Loucy (cell line): ENCODE measurements at regions not wholly inside any gene's neighbourhood (a gene's known extent, or its start where the extent isn't known, plus 50 kb on each side); places are given as distances from the start of the nearest gene placed in this dataset.
A peak's percentile ranks its signal among the peaks of the same experiment; 100 is the strongest.

Experiments used
- H2AFZ ChIP-seq: fragments of 200-600 bp; sonication (generic); 2 replicates; pipeline ENCODE4 v1.6.0; 2016; ENCODE audit warnings: antibody characterized with exemption, mild to moderate bottlenecking, low read length, moderate library complexity
- H3F3A ChIP-seq: fragments of 200-600 bp; 2 replicates; pipeline ENCODE4 v1.6.0; 2016; ENCODE audit warnings: antibody characterized with exemption, low read depth, mild to moderate bottlenecking
- H3K27me3 ChIP-seq: fragments of 200-600 bp; sonication (generic); 2 replicates; pipeline ENCODE4 v1.6.1; 2014; ENCODE audit warnings: low read length, mild to moderate bottlenecking; ENCODE audit not compliant: insufficient read depth, poor library complexity, severe bottlenecking
- H3K36me3 ChIP-seq: fragments of 200-600 bp; sonication (generic); 2 replicates; pipeline ENCODE4 v1.6.1; 2016; ENCODE audit warnings: low read length; ENCODE audit not compliant: insufficient read depth
- H3K4me1 ChIP-seq: fragments of 200-600 bp; sonication (generic); 2 replicates; pipeline ENCODE4 v1.5.1; 2014; ENCODE audit warnings: low read length, mild to moderate bottlenecking; ENCODE audit not compliant: insufficient read depth, poor library complexity, severe bottlenecking
- H3K4me2 ChIP-seq: fragments of 200-600 bp; sonication (generic); 2 replicates; pipeline ENCODE4 v1.6.0; 2014; ENCODE audit warnings: antibody characterized with exemption, low read length, low read depth, mild to moderate bottlenecking; ENCODE audit not compliant: poor library complexity, severe bottlenecking
- H3K4me3 ChIP-seq: fragments of 200-600 bp; sonication (generic); 2 replicates; pipeline ENCODE4 v1.5.1; 2014; ENCODE audit warnings: low read length, mild to moderate bottlenecking, mixed read lengths; ENCODE audit not compliant: poor library complexity, severe bottlenecking
- H3K79me2 ChIP-seq: fragments of 200-600 bp; sonication (generic); 2 replicates; pipeline ENCODE4 v1.6.1; 2014; ENCODE audit warnings: low read length; ENCODE audit not compliant: insufficient read depth
- H3K9ac ChIP-seq: fragments of 200-600 bp; sonication (generic); 2 replicates; pipeline ENCODE4 v1.6.0; 2014; ENCODE audit warnings: mild to moderate bottlenecking, low read depth, low read length, moderate library complexity; ENCODE audit not compliant: poor library complexity, severe bottlenecking
- H3K9me2 ChIP-seq: fragments of 200-600 bp; sonication (generic); replicated peaks from 2 replicates; pipeline ENCODE4 v1.6.1; 2016; ENCODE audit warnings: low read depth, low read length, mixed read lengths
- H3K9me3 ChIP-seq: fragments of 200-600 bp; sonication (generic); 2 replicates; pipeline ENCODE4 v1.6.1; 2014; ENCODE audit warnings: mild to moderate bottlenecking, antibody characterized with exemption, low read length, low read depth; ENCODE audit not compliant: insufficient read depth
- H4K20me1 ChIP-seq: fragments of 200-600 bp; sonication (generic); 2 replicates; pipeline ENCODE4 v1.6.0; 2014; ENCODE audit warnings: antibody characterized with exemption, low read length, mild to moderate bottlenecking; ENCODE audit not compliant: insufficient read depth, poor library complexity, severe bottlenecking
- EZH2phosphoT487 ChIP-seq: fragments of 200-600 bp; IDR thresholded peaks from 2 replicates; pipeline ENCODE4 v1.6.1; 2018; ENCODE audit warnings: antibody characterized with exemption, mild to moderate bottlenecking, moderate library complexity, borderline replicate concordance
- TF ChIP-seq, protein P1 (sequence below): fragments of 200-600 bp; sonication (generic); conservative IDR thresholded peaks from 2 replicates; pipeline ENCODE4 v1.5.1; 2014; ENCODE audit warnings: mild to moderate bottlenecking, antibody characterized with exemption, low read length

DNA sequence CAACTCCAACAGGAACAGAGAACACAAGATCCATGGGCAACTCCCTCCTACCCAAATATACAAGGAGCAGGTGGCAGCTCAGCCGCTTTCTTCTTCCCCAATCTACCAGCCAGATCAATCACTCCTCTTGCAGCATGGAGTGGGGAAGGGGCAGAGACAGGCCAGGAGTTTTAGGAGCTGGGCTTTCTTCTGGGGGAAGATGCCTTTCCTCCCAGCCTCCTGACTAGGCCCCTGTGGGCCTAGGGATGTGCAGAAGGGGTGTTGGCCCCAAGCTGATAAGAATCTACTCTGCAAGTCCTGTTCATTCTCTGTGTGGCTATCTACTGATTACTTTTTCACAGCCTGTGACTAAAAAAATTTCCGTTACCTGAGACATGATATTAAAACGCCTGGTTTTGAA, 189.0 kb downstream of the BCAS1 start:
- H4K20me1 ChIP-seq = no peaks in the 10 kb centered on the region
- no peaks in the 10 kb centered on the region for H3K9me2 ChIP-seq
- H3F3A ChIP-seq = no peaks in the 10 kb centered on the region; the same call in 1 of the 2 replicates
- H3K9ac ChIP-seq = no peak overlapping the region
- H3K79me2 ChIP-seq = no peaks in the 10 kb centered on the region
- H3K4me2 ChIP-seq = no peak overlapping the region
- TF ChIP-seq EZH2phosphoT487 = no peak
- TF ChIP-seq, protein P1, sequence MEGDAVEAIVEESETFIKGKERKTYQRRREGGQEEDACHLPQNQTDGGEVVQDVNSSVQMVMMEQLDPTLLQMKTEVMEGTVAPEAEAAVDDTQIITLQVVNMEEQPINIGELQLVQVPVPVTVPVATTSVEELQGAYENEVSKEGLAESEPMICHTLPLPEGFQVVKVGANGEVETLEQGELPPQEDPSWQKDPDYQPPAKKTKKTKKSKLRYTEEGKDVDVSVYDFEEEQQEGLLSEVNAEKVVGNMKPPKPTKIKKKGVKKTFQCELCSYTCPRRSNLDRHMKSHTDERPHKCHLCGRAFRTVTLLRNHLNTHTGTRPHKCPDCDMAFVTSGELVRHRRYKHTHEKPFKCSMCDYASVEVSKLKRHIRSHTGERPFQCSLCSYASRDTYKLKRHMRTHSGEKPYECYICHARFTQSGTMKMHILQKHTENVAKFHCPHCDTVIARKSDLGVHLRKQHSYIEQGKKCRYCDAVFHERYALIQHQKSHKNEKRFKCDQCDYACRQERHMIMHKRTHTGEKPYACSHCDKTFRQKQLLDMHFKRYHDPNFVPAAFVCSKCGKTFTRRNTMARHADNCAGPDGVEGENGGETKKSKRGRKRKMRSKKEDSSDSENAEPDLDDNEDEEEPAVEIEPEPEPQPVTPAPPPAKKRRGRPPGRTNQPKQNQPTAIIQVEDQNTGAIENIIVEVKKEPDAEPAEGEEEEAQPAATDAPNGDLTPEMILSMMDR = no peak
- H3K4me1 ChIP-seq = peaks cover 26% of the 10 kb centered on the region
- no peak overlapping the region for H3K4me3 ChIP-seq
- H3K27me3 ChIP-seq = no peaks in the 10 kb centered on the region
- 0 out of 2 replicates have a peak overlapping the region, but pooled peaks have one; percentile 15 for H2AFZ ChIP-seq
- H3K36me3 ChIP-seq = no peaks in the 10 kb centered on the region
- no peaks in the 10 kb centered on the region for H3K9me3 ChIP-seq

DNA sequence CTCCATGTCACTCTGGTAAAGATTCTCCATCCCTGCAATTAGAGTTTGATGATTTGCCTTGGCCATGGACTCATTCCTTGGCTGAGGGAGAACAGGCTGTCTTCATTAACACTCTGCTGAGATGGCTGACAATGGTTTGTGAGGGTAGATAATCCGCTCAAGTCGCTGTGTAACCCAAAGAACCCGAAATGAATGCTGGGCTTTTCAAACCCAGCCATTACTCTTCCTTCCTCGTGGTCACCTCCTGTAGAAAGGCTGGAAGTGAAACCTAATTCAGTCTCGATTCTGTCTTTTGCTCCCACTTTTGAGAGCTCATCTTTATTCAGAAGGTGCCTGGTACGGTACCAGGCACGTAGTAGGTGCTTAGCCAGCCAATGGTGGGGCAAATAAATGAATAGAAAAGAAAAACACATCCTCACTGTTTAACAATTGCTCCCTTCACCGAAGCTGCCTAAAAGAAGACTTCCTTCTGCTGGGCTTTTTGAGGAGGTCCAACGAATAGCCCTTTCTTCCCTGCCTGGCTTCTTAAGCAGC, 190.2 kb downstream of the BCAS1 start:
- Histone ChIP-seq H3K79me2 (no peaks in the 10 kb centered on the region), H3K4me1 (peaks cover 23% of the 10 kb centered on the region), H3K4me3 (no peak overlapping the region), H3K9me2 (no peaks in the 10 kb centered on the region), H3K4me2 (no peak overlapping the region), H3K9me3 (no peaks in the 10 kb centered on the region), H3K9ac (no peak overlapping the region), H3F3A (no peaks in the 10 kb centered on the region; the same call in 1 of the 2 replicates), H2AFZ (peak overlapping the region; percentile 72; the same call in 1 of the 2 replicates), H3K36me3 (no peaks in the 10 kb centered on the region), H4K20me1 (no peaks in the 10 kb centered on the region), H3K27me3 (no peaks in the 10 kb centered on the region)
- no peak for TF ChIP-seq EZH2phosphoT487
- TF ChIP-seq, protein P1 = no peak

DNA sequence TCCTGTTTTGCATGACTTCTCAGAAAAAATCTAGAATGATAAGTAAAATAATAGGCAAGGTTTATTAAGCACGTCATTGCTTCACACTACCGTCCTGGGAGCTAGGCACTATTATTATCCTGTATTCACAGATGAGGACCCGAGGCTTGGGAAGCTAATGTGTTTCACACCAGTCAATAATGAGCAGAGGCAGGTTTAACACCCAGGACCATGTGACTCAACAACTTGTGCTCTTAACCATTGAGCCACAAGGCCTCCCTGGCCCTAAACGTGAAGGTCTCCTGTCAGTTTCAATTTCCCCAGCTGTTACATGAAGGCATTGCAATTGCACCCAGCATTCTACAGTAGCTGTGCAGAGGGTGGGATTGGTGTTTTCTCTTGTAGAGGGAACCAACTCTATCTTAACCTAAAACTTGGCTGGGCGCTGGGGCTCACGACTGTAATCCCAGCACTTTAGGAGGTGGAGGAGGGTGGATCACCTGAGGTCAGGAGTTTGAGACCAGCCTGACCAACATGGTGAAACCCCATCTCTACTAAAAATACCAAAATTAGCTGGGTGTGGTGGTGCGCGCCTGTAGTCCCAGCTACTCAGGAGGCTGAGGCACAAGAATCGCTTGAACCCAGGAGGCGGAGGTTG, 191.2 kb downstream of the BCAS1 start:
- Histone ChIP-seq H3K79me2 (no peaks in the 10 kb centered on the region), H4K20me1 (no peaks in the 10 kb centered on the region), H3K9ac (no peak overlapping the region), H3K4me3 (no peak overlapping the region), H3K4me1 (peaks cover 13% of the 10 kb centered on the region), H3F3A (no peaks in the 10 kb centered on the region; the same call in 1 of the 2 replicates), H3K27me3 (no peaks in the 10 kb centered on the region), H3K4me2 (no peak overlapping the region), H3K9me3 (no peaks in the 10 kb centered on the region), H2AFZ (no peak overlapping the region), H3K36me3 (no peaks in the 10 kb centered on the region), H3K9me2 (no peaks in the 10 kb centered on the region)
- TF ChIP-seq EZH2phosphoT487 = no peak
- TF ChIP-seq, protein P1 = no peak
